Islet of Langerhans (tissue), 1 donor: ENCODE measurements at regions not wholly inside any gene's neighbourhood (a gene's known extent, or its start where the extent isn't known, plus 50 kb on each side); places are given as distances from the start of the nearest gene placed in this dataset.

Experiments
- FAIRE-seq: peaks from one replicate; lab custom pipeline; 2011; peaks lifted over from hg19 to GRCh38; lab: Jason Lieb, UNC

DNA sequence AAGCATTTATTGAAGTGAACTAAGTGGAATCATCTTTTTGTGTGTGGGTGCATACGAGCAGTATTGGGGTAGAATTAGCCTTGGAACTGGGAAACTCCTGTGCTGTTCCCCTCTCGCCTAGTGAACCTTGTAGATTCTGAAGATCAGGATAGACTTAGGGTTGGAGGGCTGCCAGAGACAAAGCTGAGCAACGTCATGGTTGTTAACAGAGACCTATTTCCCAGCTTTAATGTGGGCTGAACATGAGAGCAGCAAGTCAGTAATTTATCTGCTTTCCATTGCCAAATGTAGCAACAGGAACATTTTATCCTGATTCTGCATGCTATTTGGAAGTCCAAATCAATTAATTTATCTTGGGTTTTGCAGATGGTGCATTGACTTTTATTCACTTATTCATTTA lies 246.6 kb downstream of the IL20RB start:
- no peak for FAIRE-seq

DNA sequence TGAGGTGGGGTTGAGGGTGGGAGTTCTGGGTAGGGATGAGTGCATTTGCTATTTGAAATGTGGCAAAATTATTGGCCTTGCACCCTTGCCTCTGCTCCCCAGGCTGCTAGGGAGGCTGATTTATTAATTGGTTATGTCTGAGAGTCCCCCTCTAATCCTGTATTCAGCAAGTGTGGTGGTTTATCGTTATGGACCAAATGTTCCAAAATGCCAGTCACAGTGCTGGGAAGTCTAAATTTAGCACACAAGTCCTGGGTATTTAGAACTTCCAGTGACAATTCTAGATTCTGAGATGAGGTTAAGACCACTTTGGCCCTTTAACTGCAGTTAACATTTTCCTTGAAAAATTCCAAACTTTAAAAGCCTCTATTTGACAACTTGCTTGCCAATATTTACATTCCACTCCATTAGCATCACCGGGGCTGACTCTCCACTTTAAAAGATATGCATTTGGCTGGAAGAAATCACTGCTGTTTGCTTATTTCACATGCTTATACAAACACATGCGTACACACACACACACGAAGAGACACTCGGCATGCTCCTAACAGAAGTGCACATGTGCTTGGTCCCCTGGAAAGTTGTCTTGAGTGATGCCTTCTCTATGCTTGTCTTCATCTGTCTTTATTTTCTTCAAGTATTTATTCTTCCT lies 247.7 kb downstream of the IL20RB start:
- FAIRE-seq, result peak; percentile 93

DNA sequence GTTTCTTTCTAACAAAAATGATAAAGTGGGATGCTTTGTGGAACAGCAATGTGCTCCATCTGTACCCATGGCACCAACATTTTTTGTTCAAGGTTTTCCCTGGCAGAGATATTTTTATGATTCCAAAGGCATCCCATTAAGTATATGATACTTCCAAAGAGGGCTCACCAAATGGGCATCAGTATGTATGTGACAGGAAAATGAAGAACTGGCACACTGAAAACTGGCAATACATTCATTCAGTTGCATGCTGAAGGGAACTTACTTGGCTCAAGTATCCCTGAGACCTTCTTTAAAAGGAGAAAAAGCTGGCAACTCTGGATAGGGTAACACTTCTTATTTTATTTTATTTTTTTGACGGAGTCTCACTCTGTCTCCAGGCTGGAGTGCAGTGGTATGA lies 249.8 kb downstream of the IL20RB start:
- no peak for FAIRE-seq

DNA sequence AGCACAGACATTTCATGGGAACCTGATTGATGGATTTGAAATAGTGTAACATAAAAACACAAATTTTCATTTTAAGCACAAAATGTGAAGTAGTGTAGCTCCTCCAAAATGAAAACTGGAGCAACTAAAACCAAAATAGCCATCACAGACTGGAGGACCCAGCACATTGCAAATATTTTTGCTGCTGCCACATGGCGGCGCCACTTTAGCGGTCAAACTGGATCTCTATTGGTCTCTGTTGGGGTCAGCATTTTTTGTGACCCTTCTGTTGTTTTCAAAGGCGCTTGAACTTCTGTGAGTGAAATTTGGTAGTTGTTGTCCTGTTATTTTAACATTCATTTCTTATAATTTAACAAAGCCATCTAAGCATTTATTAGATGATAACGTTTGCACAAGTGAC lies 259.9 kb downstream of the IL20RB start:
- no peak for FAIRE-seq

DNA sequence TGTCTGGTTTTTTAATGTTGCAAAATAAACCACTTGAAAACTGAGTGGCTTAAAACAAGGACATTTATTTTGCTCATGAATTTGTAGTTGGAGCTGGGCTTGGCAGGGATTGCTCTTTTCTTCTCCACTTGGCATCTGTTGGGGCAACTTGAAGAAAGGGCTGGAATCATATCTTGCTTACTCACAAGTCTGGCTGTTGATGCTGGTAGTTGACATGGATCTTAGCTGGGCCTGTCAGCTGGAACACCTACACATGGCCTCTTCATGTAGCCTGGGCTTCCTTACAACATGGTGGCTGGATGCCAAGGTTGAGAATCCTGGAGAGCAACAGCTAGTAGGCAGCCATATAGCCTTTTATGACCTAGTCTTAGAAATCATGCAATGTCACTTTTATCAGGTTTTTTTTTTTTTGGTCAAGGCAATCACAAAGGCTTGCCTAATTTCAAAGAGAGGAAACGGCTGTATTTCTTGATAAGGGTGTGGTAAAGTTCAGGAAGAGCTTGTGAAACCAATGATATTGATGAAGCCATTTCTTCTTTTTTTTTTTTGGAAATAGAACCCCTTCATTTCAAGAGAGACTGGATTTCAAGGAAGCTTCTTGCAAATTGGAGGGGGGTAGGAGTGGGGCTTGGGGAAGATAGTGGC lies 262.1 kb downstream of the IL20RB start:
- no peak for FAIRE-seq

DNA sequence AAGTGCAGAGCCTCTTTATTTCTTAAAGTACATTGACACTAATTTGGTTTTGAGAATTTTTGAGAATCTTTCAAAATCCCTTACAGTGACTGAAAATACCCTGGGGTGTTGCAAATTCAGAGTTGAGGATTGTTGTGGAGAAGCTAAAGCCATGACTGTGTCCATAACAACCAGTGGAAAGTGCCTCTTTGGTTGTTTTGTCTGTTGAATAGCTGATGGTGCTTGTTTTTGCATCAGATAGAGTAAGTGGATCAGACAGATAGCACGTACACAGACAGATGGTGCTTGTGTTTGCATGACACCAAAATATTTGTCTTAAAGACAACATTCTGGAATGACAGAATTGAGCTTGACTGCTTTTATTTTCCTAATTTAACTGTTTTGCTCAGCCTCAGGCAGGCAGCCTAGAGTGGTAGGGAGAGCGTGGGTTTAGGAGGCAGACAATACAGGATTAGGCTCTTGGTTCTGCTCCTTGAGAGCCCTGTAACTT lies 265.0 kb downstream of the IL20RB start:
- peak; percentile 36 for FAIRE-seq

DNA sequence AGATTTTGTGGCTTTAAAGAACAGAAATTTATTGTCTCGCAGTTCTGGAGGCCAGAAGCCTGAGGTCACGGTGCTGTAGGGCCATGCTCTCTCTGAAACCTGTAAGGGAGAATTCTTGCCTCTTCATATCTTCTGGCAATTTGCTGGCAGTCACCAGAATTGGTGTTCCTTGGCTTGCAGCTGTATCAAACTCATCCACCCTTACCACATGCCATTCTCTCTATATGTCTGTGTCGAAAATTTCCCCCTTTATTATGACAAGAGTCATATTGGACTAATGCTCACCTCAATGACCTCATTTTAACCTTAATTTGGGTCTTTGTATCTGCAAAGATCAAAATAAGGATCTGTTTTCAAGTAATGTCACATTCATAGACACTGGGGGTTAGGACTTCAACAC lies 266.7 kb downstream of the IL20RB start:
- FAIRE-seq, result no peak

DNA sequence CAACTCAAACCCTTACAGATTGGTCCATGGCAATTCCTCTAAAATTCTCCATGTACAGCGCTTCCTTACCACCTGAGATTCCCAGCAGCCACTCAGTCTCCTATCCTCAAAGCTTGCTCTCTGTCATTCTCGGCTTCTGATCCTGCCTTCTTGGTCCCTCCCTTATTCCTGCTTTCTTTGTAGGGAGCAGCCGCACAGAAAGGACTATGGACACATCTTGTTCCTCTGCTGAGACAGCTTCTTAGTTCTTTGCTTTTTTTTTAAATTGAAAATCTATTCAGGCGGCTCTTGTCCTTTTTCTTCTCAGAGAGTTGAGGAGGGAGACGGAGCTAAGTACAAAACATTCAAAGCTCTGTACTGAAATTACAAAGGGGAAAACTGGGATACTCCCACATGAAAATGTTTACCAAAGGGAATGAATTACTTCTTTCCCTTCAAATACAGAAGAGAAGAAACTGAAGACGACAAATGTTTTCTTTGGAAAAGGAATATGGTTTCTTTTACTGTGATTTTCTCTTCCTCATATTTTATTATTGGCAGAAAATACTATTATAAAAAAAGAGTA lies 285.1 kb downstream of the IL20RB start:
- FAIRE-seq, result no peak

DNA sequence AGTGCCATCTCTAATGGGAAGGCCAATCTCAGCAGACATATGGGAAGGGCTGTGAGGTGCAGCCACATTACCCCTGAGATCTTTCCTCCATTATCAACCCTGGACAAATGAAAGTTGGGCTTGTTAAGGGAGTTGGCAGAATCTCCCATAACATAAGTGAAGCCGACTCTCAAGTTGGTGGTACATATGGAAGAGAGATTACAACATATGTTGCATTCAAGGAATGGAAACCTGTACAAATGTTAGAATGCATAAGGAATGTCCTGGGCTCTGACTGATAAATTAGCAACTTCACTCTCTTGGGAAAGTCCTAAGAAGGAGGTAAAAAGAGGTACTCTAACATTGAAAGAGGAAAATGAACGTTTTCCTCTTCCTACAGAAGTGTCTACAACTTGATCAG lies 288.7 kb downstream of the IL20RB start:
- no peak for FAIRE-seq

DNA sequence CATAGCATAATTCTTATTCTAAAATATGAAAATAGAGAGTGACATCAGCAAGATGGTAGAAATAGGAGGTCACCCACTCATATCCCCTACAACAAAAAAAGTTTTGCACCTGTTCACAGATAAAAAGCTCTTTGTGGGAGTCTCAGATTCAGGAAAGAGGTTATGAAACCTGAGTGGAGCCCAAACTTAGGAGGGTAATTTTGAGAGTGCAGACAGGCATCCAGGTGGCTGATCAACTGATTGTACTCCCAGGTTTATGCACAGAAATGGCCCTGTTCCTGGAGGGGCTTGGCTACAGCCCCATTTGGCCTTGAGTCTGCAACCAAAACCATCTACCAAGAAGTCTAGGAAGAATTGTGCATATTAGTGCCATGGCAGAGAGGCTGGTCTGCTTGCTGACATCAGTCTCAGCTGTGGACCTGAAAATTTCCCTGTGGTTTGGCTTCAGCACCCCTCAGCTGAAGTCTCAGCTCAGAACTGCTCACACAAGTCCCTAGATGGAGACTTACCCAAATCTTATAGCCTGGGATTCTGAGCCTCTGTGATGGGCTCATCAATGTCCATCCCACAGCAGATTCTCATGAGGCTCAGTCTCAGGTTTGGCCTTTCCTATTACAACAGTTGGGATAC lies 291.6 kb downstream of the IL20RB start:
- no peak for FAIRE-seq

DNA sequence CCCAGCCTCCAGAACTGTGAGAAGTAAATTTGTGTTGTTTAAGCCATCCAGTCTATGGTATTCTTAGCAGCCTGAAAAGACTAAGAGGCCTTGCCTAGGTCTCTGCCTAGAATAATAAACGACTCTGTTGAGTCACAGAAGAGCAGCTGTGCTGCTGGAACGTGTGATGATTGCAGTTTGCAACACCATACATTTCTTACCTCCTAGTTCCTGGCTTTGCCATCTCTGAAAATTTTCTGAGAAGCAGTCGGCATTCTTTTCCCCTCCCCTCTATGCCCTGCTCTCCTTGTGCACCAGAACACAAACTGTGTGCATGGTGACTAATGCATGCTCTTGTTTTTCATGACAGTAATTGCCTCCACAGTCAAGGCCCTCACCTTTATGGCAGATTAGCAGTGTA lies 301.3 kb downstream of the IL20RB start:
- FAIRE-seq, result no peak

DNA sequence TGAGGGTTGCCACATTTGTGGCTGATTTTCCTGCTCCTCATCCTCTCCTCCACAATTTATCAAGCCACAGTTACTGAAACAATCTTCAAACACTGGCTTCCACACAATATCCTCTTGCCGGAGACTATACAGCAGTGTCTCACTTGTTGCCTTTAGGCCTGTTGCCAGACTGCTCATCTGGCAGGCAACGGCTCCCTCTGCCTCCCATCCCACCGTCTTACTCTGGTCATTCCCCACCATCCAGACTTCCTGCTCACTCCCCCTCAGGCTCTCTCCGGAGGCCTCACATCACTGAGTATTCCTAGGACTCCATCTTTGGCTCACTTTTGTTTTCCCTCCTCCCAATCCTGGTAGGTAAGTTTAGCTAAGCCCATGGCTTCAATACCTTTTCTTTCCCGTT lies 301.9 kb downstream of the IL20RB start:
- no peak for FAIRE-seq

DNA sequence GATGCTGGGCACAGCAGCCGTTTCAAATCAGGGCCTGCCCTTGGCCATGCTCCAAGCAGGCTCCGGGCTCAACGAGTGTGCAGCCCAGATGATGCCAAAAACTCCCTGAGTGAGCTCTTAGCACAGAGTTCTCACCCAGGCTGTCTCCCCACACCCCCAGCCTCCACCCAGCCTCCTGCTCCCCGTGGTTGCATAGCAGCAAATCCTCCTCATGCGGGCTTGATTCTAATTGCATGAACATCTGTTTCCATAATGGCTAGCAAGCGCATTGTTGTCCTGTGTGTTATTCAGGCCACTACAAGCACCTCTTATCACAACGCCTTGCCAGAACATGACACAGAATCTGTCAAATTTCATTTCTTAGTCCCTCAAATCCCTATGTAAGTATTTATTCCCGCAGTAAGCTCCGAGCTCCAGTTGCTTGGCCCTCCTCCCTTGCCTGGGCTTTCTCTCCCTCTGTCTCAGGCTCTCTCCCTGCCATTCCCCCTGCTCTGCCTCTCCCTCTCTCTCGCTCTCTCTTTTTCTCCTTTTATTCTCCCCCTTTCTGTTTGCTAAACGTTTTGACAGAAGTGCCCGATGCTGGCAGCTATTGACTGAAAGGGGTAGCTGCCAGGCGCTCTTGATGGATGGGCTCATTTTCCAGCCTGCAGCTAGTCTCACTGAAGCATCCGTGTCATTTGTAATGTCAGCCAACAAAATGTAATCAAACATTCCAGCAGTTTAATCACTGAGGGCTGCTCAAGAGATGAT lies 306.5 kb downstream of the IL20RB start:
- FAIRE-seq, result peak; percentile 76

DNA sequence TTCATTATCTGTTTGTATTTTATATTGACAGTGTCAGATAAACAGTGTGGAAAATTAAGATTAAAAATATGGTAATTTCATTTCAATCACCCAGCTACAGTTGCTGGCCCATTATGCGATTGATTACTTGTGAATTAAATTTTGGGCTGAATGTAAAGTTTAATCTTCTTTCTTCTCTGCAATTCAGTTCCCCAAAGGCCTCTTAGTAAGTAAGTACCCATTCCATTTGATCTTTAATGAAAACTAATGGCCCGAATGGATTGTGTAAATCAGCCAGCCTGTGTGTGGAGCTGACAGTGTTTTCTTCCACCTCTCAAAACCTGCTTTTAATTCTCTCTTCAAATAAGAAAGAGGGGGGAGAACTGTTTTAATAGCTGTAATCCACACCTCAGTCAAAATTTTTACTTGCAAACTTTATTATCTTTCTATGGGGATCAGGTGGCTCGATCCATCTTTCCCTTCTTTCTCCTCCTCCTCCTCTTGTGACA lies 307.1 kb downstream of the IL20RB start:
- FAIRE-seq, result peak; percentile 96

DNA sequence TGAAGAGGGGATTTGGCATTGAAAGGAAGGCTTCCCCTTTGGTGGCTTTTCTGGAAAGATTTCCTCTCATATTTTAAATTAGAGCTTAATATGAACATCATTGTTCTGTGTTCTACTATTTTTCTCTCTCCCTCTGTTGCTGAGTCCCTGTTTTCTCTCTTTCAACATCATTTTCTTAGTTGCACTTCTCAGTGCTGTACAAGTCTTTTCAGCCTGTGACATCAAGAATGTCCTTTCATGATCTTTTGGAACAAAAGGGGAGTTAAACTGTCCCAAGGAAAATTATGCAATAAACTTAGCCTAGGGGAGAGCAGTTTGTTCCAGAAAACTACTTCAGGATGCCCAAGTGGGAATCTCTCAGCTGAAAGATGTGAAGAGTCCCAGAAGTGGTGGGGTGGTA lies 325.1 kb downstream of the IL20RB start:
- FAIRE-seq, result no peak

DNA sequence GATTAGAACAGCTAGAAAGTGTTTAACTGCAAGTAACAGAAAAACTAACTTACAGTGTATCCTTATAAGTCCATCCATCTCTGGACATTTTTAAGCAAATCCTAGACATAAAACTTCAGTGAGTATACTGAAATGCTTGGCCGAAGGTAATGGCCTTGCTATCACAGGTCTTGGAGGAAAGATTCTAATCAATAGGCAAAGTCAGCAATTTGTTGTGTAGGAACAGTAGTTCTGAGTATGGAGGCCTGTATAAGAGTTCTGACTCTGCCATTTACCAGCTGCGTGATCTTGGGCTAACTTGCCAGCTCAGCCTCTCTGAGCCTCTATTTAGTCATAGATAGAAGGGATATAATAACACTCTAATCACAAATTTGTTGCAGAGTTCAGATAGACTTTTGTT lies 328.1 kb downstream of the IL20RB start:
- no peak for FAIRE-seq

DNA sequence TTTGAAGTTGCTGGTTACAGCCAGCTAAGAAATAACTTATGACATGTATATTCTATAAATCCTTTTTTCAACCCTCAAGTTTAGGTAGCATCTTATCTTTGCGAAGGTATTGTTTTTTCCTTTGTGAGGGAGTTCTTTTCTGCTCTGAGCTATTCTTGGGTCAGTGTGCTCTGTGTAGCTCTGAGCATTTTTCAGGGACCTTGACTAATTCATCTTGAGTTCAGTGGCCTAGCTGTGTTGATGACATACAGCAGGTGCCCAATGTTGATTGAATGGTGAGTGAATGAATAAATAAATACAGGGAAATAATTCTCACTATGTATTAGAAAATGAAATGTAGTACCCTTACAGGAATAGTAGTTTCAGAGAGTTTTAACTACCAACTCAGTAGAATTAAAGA lies 335.3 kb downstream of the IL20RB start:
- FAIRE-seq, result no peak

DNA sequence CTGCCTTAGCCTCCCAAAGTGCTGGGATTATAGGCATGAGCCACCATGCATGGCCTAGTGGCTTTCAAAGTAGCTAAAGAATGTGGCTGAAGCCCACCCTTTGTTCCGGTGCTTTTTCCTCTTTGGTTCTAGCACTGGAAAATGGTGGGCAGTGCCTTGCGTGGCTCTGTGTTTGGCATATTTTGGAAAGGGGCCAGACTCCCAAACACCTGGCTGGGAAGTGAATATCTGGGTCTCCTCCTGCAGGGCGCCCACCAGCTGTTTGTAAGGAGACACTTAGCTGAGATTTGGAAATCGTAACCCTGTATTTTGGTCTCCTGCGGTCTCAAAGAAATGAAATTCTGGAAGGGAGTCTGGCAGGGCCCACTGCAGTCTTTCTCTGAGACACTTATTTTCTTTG lies 336.4 kb downstream of the IL20RB start:
- no peak for FAIRE-seq

DNA sequence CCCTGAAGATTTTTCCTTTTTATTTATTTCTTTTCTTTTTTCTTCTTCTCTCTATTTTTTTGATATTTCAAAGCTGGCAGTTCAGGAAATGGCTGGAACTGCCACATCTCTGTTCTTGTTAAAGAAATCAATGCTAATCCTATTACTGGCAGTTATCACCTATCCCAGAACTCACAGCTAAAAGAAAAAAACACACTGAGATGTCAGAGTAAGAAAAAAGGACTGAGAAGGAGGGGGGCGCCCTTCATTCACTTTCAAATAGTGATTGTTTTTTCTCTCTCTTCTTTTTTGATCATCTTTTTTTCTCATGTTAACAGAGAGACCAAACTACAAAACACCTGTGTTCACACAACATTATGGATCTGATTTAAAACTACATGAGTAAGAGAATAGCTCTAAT lies 337.1 kb downstream of the IL20RB start:
- no peak for FAIRE-seq

DNA sequence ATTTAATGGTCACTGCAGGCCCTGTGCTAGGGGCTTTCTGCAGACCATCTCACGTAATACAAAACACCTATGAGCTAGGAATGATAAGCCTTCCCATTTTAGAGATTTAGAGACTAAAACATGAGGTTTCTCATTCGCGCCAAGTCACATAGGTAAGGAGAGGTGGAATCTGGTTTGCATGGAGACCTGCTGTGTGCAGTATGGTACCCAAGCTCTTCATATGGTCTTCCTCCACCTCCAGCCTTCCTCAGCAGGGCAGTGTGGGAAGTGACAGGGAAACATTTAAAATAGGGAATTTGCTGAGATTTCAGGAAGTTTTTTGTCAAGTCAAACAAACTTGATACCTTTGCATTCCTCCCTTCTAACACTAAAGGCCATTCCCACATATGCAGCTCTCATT lies 337.6 kb downstream of the IL20RB start:
- FAIRE-seq, result no peak

DNA sequence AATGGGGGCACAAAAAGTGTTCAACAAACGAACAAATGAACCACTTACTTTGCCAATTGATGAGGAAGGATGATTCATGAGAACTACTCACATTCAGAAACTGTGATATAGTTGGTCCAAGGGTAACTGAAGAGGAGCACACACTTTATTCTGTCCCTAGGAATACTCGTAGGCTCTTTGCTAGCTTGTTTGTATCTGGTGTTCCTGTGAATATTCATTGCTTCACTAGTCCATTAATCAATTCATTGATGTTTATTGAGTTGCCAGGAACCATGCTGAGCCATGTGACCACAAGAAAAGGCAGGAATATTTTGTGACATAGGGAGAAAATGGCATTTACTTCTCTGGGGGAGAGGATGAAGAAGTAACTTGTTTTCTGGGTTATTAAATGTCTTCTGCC lies 338.3 kb downstream of the IL20RB start:
- no peak for FAIRE-seq

DNA sequence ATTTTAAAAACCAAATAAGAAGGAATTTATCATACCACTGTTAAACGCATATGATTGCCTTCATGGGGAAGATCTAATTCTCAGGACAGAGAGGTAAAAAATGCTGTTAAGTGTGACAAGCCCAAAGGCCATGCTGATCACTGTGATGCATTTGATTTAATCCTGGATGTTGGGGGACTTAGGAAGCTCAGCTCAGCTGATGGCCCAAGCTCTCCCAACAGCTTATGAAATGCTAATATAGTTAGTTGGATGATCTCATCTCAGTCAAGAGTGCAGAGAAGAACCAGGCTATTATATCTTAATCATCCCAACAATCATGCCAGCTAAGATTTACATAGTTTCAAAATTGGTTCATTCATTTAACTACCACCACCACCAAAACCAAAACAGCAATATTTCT lies 340.0 kb downstream of the IL20RB start:
- no peak for FAIRE-seq

DNA sequence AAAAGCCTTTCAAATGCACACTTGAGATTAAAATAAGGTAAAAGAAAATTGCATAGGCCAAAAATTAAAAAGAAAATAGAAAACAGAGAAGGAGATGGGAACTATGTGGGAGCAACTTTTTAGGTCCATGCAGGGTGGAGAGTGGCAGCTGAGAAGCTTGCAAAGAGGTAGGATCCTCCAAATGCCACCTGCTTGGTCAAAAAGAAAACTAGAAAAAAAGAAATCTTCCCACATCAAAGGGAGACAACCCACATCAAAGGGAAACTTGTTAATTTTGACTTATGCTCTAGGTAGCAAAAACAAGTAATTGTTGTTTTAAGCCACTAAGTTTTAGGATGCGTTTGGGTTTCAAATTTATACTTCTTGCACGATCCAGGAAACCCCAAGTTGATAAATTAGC lies 342.9 kb downstream of the IL20RB start:
- FAIRE-seq, result no peak
